K562 (cell line): ENCODE measurements at regions not wholly inside any gene's neighbourhood (a gene's known extent, or its start where the extent isn't known, plus 50 kb on each side); places are given as distances from the start of the nearest gene placed in this dataset.

Experiments
- CLOCK ChIP-seq: fragments of 250-450 bp; sonication (Bioruptor Pico); IDR thresholded peaks from 2 replicates; pipeline ENCODE4 v1.4.0; 2020; ENCODE audit warnings: mild to moderate bottlenecking, moderate library complexity, borderline replicate concordance
- DPF2 ChIP-seq: fragments of 450-650 bp; IDR thresholded peaks from 2 replicates; pipeline ENCODE4 v1.6.1; 2016
- EGR1 ChIP-seq: fragments of 450-650 bp; conservative IDR thresholded peaks from 2 replicates; pipeline ENCODE4 v1.6.1; 2017; ENCODE audit warnings: mild to moderate bottlenecking
- FOXM1 ChIP-seq, 2 experiments: fragments of 450-650 bp in 1 of 2; sonication (generic) in 1 of 2; formaldehyde crosslinking in 1 of 2; IDR thresholded peaks; 2 replicates each; pipeline versions ENCODE4 v1.6.1 to v1.9.0; 2017 to 2022; ENCODE audit warnings: low read depth in 2 of 2, mild to moderate bottlenecking in 2 of 2, missing genetic modification reagents in 1 of 2, moderate library complexity in 1 of 2
- HDAC2 ChIP-seq: fragments of 450-650 bp; IDR thresholded peaks from 2 replicates; pipeline ENCODE4 v1.6.1; 2016; ENCODE audit warnings: mild to moderate bottlenecking
- JUND ChIP-seq, 2 experiments: IDR thresholded peaks; 2 replicates in 1 of 2; 3 replicates in 1 of 2; pipeline ENCODE4 v1.6.1; 2011; ENCODE audit warnings: borderline replicate concordance in 2 of 2, low read depth in 2 of 2, low read length in 2 of 2, improper control_type of control experiment in 1 of 2, missing biosample characterization in 1 of 2, missing genetic modification characterization in 1 of 2, missing genetic modification reagents in 1 of 2
- MTA1 ChIP-seq: fragments of 450-650 bp; IDR thresholded peaks from 2 replicates; pipeline ENCODE4 v1.6.1; 2017; ENCODE audit warnings: borderline replicate concordance
- NBN ChIP-seq: fragments of 450-650 bp; IDR thresholded peaks from 2 replicates; pipeline ENCODE4 v1.6.1; 2016; ENCODE audit warnings: low read depth, mild to moderate bottlenecking
- PHF8 ChIP-seq: fragments of 200-600 bp; sonication (generic); IDR thresholded peaks from 2 replicates; pipeline ENCODE4 v1.6.1; 2012; ENCODE audit warnings: mixed run types, mild to moderate bottlenecking, inconsistent platforms, low read length, moderate library complexity, borderline replicate concordance
- RCOR1 ChIP-seq, 2 experiments: IDR thresholded peaks; 2 replicates each; pipeline ENCODE4 v1.6.1; 2012; ENCODE audit warnings: low read depth in 2 of 2, low read length in 2 of 2, borderline replicate concordance in 1 of 2, improper control_type of control experiment in 1 of 2
- THAP12 ChIP-seq: fragments of 250-450 bp; sonication (Bioruptor Pico); IDR thresholded peaks from 2 replicates; pipeline ENCODE4 v1.9.0; 2021; ENCODE audit warnings: mild to moderate bottlenecking, inconsistent platforms
- ZBTB43 ChIP-seq: sonication (generic); formaldehyde crosslinking; IDR thresholded peaks from 2 replicates; pipeline ENCODE4 v1.8.0; 2023; ENCODE audit warnings: mild to moderate bottlenecking, missing genetic modification reagents
- ZEB2 ChIP-seq: fragments of 450-650 bp; IDR thresholded peaks from 2 replicates; pipeline ENCODE4 v1.6.1; 2016
- ZNF316 ChIP-seq: fragments of 450-650 bp; IDR thresholded peaks from 2 replicates; pipeline ENCODE4 v1.6.1; 2016
- ZNF583 ChIP-seq: fragments of 250-450 bp; sonication (Bioruptor Pico); IDR thresholded peaks from 2 replicates; pipeline ENCODE4 v1.4.0; 2020
- ZNF609 ChIP-seq: sonication (generic); formaldehyde crosslinking; IDR thresholded peaks from 2 replicates; pipeline ENCODE4 v1.8.1; 2023; ENCODE audit warnings: missing genetic modification reagents, mild to moderate bottlenecking, borderline replicate concordance

- TF ChIP-seq ZBTB43 (CRISPR knock-in tag) = no peak
- peak; percentile 60; the same call in 1 of the 2 replicates for TF ChIP-seq JUND (IDR thresholded peaks at IDR 0.05; ENCODE audit: borderline replicate concordance, low read depth, low read length)
- TF ChIP-seq JUND (tag; IDR thresholded peaks at IDR 0.05; ENCODE audit: borderline replicate concordance, low read depth, low read length) = peak; percentile 60; the same call in 1 of the 3 replicates
- TF ChIP-seq ZNF609 = no peak
- TF ChIP-seq PHF8 = no peak
- TF ChIP-seq ZEB2 = peak; percentile 64
- TF ChIP-seq EGR1 = peak; percentile 59
- no peak for TF ChIP-seq THAP12 (CRISPR knock-in tag)
- TF ChIP-seq NBN = peak; percentile 71; the same call in 1 of the 2 replicates
- peak; percentile 61 for TF ChIP-seq DPF2
- TF ChIP-seq ZNF316 = peak; percentile 86
- no peak for TF ChIP-seq CLOCK (CRISPR knock-in tag)
- TF ChIP-seq RCOR1 (IDR thresholded peaks at IDR 0.05; ENCODE audit: borderline replicate concordance in 1 of 2, low read depth in 2 of 2, low read length in 2 of 2) = peak; percentile 79 to 92
- TF ChIP-seq ZNF583 (CRISPR knock-in tag) = no peak
- TF ChIP-seq HDAC2 = peak; percentile 98
- peak; percentile 36; the same call in 1 of the 2 replicates for TF ChIP-seq FOXM1 (IDR thresholded peaks at IDR 0.05; ENCODE audit: low read depth)
- no peak for TF ChIP-seq FOXM1 (CRISPR knock-in tag; IDR thresholded peaks at IDR 0.05; ENCODE audit: low read depth)
- peak; percentile 63; the same call in 1 of the 2 replicates for TF ChIP-seq MTA1
Measured at GRCh38 chr5:149439899-149440542, 60.9 kb upstream of the IL17B start (continued).
